ENCODE measurements at regions not wholly inside any gene's neighbourhood (a gene's known extent, or its start where the extent isn't known, plus 50 kb on each side); places are given as distances from the start of the nearest gene placed in this dataset.

DNA sequence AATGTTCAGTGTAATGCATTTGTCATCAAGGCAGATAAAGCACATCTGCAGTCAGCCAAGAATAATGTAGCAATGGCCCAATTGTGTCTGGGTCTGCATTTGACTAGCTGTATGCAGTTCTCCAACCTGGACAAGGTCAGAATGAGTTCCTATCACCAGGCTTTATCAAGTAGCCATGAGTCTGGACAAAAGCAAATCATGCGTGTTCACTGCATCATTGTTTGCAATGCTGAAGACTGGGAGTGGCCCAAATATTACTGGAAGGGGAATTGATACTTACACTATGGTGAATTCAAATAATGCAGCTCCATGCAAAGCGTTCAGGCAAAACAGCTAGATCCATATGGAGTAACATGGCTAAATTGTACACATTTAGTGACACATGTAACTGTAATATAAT lies 250.9 kb downstream of the TOX3 start:
- TF ChIP-seq SNAI2 (CRISPR knock-in tag; IDR thresholded peaks at IDR 0.05) (no peak), ZC3H10 (CRISPR knock-in tag; IDR thresholded peaks at IDR 0.05) (no peak), RARB (CRISPR knock-in tag; IDR thresholded peaks at IDR 0.05) (no peak), GLIS3 (CRISPR knock-in tag; IDR thresholded peaks at IDR 0.05) (no peak), ZFP30 (CRISPR knock-in tag; IDR thresholded peaks at IDR 0.05) (no peak), ZNF8 (CRISPR knock-in tag; IDR thresholded peaks at IDR 0.05) (no peak), ZNF70 (CRISPR knock-in tag; IDR thresholded peaks at IDR 0.05) (no peak), ARNTL (CRISPR knock-in tag; IDR thresholded peaks at IDR 0.05; ENCODE audit: borderline replicate concordance, low read depth) (no peak), TCF4 (CRISPR knock-in tag; IDR thresholded peaks at IDR 0.05; ENCODE audit: borderline replicate concordance) (no peak), ZNF565 (CRISPR knock-in tag; conservative IDR thresholded peaks at IDR 0.05; ENCODE audit: low read depth) (no peak), BACH2 (CRISPR knock-in tag; IDR thresholded peaks at IDR 0.05; ENCODE audit: borderline replicate concordance) (no peak), ESRRG (CRISPR knock-in tag; IDR thresholded peaks at IDR 0.05) (no peak), PPARA (CRISPR knock-in tag; IDR thresholded peaks at IDR 0.05; ENCODE audit: borderline replicate concordance) (no peak), ZFP3 (CRISPR knock-in tag; IDR thresholded peaks at IDR 0.05) (no peak), OSR1 (CRISPR knock-in tag; IDR thresholded peaks at IDR 0.05) (no peak), ISL1 (CRISPR knock-in tag; IDR thresholded peaks at IDR 0.05) (no peak)
- TF ChIP-seq, protein P1, sequence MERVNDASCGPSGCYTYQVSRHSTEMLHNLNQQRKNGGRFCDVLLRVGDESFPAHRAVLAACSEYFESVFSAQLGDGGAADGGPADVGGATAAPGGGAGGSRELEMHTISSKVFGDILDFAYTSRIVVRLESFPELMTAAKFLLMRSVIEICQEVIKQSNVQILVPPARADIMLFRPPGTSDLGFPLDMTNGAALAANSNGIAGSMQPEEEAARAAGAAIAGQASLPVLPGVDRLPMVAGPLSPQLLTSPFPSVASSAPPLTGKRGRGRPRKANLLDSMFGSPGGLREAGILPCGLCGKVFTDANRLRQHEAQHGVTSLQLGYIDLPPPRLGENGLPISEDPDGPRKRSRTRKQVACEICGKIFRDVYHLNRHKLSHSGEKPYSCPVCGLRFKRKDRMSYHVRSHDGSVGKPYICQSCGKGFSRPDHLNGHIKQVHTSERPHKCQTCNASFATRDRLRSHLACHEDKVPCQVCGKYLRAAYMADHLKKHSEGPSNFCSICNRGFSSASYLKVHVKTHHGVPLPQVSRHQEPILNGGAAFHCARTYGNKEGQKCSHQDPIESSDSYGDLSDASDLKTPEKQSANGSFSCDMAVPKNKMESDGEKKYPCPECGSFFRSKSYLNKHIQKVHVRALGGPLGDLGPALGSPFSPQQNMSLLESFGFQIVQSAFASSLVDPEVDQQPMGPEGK (CRISPR knock-in tag; IDR thresholded peaks at IDR 0.05; ENCODE audit: borderline replicate concordance) = no peak
- TF ChIP-seq, protein P2, sequence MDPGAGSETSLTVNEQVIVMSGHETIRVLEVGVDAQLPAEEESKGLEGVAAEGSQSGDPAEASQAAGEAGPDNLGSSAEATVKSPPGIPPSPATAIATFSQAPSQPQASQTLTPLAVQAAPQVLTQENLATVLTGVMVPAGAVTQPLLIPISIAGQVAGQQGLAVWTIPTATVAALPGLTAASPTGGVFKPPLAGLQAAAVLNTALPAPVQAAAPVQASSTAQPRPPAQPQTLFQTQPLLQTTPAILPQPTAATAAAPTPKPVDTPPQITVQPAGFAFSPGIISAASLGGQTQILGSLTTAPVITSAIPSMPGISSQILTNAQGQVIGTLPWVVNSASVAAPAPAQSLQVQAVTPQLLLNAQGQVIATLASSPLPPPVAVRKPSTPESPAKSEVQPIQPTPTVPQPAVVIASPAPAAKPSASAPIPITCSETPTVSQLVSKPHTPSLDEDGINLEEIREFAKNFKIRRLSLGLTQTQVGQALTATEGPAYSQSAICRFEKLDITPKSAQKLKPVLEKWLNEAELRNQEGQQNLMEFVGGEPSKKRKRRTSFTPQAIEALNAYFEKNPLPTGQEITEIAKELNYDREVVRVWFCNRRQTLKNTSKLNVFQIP (CRISPR knock-in tag; IDR thresholded peaks at IDR 0.05; ENCODE audit: borderline replicate concordance, low read depth) = no peak
- TF ChIP-seq, protein P3, sequence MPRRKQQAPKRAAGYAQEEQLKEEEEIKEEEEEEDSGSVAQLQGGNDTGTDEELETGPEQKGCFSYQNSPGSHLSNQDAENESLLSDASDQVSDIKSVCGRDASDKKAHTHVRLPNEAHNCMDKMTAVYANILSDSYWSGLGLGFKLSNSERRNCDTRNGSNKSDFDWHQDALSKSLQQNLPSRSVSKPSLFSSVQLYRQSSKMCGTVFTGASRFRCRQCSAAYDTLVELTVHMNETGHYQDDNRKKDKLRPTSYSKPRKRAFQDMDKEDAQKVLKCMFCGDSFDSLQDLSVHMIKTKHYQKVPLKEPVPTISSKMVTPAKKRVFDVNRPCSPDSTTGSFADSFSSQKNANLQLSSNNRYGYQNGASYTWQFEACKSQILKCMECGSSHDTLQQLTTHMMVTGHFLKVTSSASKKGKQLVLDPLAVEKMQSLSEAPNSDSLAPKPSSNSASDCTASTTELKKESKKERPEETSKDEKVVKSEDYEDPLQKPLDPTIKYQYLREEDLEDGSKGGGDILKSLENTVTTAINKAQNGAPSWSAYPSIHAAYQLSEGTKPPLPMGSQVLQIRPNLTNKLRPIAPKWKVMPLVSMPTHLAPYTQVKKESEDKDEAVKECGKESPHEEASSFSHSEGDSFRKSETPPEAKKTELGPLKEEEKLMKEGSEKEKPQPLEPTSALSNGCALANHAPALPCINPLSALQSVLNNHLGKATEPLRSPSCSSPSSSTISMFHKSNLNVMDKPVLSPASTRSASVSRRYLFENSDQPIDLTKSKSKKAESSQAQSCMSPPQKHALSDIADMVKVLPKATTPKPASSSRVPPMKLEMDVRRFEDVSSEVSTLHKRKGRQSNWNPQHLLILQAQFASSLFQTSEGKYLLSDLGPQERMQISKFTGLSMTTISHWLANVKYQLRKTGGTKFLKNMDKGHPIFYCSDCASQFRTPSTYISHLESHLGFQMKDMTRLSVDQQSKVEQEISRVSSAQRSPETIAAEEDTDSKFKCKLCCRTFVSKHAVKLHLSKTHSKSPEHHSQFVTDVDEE (CRISPR knock-in tag; IDR thresholded peaks at IDR 0.05) = no peak
- TF ChIP-seq, protein P4, sequence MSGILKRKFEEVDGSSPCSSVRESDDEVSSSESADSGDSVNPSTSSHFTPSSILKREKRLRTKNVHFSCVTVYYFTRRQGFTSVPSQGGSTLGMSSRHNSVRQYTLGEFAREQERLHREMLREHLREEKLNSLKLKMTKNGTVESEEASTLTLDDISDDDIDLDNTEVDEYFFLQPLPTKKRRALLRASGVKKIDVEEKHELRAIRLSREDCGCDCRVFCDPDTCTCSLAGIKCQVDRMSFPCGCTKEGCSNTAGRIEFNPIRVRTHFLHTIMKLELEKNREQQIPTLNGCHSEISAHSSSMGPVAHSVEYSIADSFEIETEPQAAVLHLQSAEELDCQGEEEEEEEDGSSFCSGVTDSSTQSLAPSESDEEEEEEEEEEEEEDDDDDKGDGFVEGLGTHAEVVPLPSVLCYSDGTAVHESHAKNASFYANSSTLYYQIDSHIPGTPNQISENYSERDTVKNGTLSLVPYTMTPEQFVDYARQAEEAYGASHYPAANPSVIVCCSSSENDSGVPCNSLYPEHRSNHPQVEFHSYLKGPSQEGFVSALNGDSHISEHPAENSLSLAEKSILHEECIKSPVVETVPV (CRISPR knock-in tag; IDR thresholded peaks at IDR 0.05) = no peak
- ATAC-seq = no peak

DNA sequence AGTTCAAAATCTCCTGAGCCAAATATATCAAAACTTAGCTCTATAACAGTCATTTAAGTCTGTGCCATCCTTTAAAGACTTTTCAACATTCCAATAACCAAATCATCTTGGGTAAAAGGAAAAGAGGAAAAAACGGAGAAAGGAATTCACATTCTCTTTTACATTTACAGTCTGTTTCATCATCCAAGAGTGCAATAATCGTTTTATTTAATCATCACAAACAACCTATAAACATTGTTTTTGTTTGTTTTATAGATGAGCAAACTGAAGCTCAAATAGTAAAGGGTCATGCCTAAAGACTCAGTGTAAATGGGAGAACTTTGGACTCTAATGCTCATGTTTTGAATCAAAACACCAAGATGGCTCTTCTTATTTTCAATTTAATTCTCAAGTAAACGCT lies 252.3 kb downstream of the TOX3 start:
- TF ChIP-seq TOX (CRISPR knock-in tag; IDR thresholded peaks at IDR 0.05; ENCODE audit: borderline replicate concordance) = no peak
- TF ChIP-seq RARB (CRISPR knock-in tag; IDR thresholded peaks at IDR 0.05) = no peak
- TF ChIP-seq, protein P2 (CRISPR knock-in tag; IDR thresholded peaks at IDR 0.05; ENCODE audit: borderline replicate concordance, low read depth) = no peak
- TF ChIP-seq OSR1 (CRISPR knock-in tag; IDR thresholded peaks at IDR 0.05) = no peak
- no peak for TF ChIP-seq GLIS3 (CRISPR knock-in tag; IDR thresholded peaks at IDR 0.05)
- TF ChIP-seq PPARA (CRISPR knock-in tag; IDR thresholded peaks at IDR 0.05; ENCODE audit: borderline replicate concordance) = no peak
- TF ChIP-seq, protein P4 (CRISPR knock-in tag; IDR thresholded peaks at IDR 0.05) = no peak
- TF ChIP-seq ZNF70 (CRISPR knock-in tag; IDR thresholded peaks at IDR 0.05) = no peak
- no peak for TF ChIP-seq ISL1 (CRISPR knock-in tag; IDR thresholded peaks at IDR 0.05)
- no peak for TF ChIP-seq ZNF8 (CRISPR knock-in tag; IDR thresholded peaks at IDR 0.05)
- TF ChIP-seq CSDC2 (CRISPR knock-in tag; IDR thresholded peaks at IDR 0.05) = no peak
- TF ChIP-seq BACH2 (CRISPR knock-in tag; IDR thresholded peaks at IDR 0.05; ENCODE audit: borderline replicate concordance) = no peak
- TF ChIP-seq ARNTL (CRISPR knock-in tag; IDR thresholded peaks at IDR 0.05; ENCODE audit: borderline replicate concordance, low read depth) = no peak
- TF ChIP-seq, protein P5, sequence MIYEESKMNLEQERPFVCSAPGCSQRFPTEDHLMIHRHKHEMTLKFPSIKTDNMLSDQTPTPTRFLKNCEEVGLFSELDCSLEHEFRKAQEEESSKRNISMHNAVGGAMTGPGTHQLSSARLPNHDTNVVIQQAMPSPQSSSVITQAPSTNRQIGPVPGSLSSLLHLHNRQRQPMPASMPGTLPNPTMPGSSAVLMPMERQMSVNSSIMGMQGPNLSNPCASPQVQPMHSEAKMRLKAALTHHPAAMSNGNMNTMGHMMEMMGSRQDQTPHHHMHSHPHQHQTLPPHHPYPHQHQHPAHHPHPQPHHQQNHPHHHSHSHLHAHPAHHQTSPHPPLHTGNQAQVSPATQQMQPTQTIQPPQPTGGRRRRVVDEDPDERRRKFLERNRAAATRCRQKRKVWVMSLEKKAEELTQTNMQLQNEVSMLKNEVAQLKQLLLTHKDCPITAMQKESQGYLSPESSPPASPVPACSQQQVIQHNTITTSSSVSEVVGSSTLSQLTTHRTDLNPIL (CRISPR knock-in tag; IDR thresholded peaks at IDR 0.05; ENCODE audit: low read depth) = no peak
- ATAC-seq = no peak
